HG02759 (cell line): ENCODE measurements at regions not wholly inside any gene's neighbourhood (a gene's known extent, or its start where the extent isn't known, plus 50 kb on each side); places are given as distances from the start of the nearest gene placed in this dataset.

ENCODE experiments used
- ATAC-seq: cut with Tn5 transposase; IDR thresholded peaks from one replicate; pipeline ENCODE4 v1.9.1; 2021; ENCODE audit warnings: mild to moderate bottlenecking, moderate library complexity; ENCODE audit not compliant: unreplicated experiment

DNA sequence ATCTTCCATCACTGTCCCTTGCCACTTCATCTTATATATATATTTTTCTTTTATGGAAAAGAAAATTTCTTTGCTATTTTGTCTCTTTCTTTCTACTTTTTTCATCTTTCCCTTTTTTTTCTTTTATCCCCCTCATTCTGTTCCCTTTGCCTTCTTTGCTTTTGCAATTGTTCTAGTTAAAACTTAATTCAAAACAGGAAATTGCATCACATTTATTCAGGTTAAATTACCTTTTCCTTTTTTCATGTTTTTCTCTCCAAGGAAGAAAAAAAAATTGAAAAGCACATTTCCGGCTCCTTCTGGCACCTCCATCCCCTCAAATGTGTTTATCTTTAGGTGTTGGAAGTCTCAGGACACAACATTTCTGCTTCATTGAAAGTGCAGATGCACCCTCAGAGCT is 176.9 kb downstream of the FGF1 start:
- ATAC-seq = no peak

DNA sequence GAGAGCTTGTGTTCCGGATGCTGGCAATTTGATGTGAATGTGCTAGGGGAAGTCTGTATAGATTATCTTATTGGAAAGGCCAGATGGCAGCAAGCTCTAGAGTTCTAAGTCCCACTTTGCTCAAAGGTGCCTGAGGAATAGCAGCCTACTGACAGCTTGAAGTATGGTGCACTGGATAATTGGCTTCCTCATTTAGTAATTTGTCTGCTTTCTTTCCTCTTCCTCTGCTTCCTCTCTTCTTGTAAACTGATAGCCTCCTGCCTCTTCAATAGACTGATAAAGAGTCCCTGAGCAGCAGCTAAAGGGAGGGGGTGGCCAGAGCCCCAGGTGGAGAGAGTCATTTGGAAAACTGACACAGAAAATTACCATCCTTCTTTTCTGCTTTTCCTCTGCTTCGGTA is 177.3 kb downstream of the FGF1 start:
- ATAC-seq = no peak

DNA sequence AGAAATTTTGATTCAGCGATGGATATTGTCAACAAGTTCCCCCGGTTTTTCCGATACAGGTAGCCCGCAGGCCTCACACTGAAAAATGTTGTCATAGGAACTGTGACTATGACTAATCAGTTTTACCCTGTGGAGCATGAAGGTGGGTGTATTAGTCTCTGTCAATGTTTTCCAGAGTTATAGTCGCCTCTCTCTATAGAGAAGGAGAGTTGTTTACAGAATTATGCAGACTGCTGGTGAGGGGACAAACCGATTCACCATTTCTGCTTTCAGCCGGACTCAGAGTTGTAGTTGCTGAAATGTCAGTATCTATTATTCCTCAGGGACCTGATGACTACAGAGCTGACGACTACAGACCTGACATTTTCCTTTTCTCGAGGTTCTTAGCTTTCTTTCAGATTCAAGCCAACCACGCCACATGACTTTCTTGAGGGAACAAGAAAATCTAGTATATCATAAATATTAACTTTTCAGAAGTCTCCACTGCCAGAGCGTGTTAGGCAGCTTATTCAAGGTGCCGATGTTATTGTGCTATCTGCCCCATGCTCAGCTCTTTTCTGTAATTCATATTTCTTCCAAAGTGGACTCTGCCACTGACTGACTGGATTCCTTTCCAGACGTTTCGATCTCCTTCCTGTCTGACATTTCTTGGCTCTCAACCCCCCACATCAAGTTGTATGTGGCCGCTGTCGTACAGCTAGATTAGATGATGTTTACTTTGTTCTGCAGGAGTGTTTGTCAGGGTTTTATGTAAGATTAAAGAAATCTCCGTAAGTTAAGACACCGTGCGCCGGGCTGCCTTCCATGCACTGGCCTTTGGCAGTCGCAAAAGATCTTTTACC is 178.1 kb downstream of the FGF1 start:
- ATAC-seq = no peak

DNA sequence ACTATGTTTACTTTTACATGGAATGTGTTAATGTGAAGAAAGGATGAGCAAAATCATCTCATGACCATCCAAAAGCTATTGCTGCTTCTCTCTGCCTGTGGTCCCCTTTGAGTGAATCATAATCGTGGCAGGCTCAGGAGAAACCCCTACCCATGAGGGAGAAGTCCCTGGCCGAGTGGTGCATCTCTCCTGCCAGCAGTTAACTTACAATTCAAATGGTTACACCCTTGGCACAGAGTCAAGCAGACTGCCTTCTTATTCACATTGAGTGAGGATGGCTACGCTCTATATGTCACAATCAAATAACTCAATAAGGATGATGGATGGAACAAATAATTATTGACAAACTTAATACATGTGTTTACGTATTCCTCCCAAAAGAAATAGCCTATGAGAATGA is 179.1 kb downstream of the FGF1 start:
- no peak for ATAC-seq

DNA sequence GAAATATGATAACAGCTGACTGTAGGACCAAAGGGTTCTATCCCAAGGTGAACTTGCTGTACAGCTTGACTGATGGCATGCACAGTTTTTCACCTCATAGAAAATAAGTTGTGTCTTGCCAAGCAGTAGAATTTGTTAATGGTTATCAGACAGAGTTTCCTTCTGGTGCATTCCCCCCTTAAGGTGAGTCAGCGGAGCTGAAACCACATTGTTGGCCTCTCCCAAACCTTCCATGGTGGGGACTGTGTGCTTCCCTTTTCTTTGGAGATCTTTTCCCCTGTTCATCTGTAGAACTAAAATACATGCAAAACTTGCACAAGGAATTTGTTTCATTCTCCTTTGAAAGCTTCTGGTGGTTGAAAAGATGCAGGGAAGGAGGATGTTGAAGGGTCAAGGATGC is 179.8 kb downstream of the FGF1 start:
- ATAC-seq = no peak

DNA sequence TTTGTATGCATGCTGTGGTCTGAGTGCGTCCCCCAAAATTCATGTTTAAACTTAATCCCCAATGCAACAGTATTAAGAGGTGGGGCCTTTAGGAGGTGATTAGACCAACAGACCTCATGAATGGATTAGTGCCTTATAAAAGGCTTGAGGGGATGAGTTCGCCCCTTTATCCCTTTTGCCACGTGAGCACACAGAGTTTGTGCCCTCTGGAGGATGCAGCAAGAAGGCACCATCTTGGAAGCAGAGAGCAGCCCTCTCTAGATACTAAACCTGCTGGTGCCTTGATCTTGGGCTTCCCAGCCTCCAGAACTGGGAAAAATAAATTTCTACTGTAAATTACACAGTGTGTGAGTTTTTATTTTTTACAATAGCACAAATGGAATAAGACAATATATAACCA is 177.1 kb upstream of the SPRY4 start:
- no peak for ATAC-seq

DNA sequence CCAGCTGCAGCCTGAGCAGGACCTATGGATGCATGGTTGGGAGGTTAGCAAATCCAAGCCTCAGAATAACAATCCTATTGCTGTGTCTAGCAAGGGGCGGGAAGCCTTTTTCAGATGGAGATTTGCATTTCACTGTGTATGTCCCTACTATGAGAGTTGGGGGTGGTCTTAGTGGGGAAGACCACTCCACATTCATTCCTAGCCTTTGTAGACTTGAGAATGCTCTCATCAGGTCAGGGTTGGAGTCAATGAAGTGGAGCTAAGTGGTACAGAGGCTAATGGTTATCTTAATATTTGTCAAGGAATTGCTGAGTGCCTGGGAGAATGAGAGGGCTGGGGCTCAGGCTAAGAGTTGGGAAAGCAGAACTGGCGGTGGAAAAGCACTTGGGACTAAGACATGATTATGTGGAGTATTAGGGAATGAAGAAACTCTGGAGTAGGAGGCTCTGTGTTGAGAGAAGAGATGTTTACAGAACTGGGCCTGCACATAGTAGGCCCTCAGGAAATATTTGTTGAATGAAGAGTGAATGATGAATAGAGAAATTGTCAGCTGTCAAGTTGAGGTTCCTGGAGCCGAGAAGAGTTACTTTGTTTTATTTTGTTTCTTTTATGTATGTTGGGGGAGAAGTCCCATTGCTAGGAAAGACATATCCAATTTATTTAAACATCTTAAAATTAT is 175.5 kb upstream of the SPRY4 start:
- no peak for ATAC-seq

DNA sequence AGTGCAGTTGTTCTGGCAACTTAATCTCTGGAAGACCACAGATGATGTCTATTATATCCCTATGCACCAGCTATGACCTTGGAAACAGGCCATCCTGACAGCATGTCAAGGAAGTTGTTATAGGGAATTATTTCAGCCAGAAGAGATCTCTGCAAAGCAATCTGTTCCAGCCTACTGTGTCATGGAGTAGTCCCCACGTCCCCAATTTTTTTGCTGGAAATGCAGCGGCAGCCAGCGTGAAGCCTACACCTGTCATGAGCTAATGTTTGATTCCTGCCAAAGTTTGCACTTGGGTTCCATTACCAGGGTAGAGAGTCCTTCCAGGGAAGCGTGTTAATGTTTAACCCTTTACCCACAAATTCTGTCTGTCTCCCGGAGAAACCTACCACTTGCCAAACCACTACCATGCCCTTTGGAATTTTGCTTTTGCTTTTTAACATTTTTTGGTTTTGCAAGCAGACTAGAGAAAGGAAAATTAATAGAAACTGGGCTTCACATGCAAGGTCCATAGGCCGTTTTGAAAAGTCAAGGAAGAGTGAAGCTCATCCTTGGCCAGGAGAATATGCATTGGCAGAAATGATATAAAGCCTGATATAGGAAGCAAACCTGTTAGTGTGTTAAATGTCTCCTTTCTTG is 174.9 kb upstream of the SPRY4 start:
- ATAC-seq = no peak

DNA sequence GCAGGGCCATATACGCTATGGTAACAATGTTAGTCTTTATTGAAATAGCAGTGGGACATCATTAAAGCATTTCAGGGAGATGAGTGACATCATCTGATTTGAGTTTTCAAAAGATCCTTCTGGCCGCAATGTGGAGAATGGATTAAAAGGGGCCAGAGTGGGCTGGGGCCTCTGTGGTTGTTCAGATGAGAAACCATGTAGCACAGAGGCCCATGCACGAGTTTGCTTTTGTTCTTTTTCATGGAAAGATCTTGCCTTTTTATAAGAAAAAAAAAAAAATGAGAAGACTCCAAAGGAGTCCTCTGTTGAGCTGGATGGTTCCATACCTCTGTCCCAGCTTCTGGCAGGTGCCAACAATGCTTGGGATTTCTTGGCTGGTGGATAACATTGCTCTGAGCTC is 173.5 kb upstream of the SPRY4 start:
- no peak for ATAC-seq

DNA sequence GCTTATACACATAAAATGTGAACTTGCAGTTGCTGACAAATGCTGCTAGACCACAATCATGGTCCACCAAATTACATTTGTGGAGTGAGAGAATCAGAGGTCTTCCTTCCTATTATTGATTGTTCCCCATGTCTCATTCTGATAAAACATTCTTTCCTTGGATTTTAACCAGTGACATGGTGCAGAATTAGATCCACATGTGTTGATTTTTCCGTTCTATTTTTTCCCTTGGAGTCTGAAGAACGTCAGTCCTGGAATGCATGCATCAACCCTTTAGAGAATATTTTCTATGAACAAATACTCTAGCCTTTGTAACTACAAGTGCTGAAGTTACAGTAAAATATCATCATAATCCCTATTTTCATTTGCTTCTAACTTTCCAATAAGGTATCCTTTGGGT is 170.7 kb upstream of the SPRY4 start:
- ATAC-seq = no peak

DNA sequence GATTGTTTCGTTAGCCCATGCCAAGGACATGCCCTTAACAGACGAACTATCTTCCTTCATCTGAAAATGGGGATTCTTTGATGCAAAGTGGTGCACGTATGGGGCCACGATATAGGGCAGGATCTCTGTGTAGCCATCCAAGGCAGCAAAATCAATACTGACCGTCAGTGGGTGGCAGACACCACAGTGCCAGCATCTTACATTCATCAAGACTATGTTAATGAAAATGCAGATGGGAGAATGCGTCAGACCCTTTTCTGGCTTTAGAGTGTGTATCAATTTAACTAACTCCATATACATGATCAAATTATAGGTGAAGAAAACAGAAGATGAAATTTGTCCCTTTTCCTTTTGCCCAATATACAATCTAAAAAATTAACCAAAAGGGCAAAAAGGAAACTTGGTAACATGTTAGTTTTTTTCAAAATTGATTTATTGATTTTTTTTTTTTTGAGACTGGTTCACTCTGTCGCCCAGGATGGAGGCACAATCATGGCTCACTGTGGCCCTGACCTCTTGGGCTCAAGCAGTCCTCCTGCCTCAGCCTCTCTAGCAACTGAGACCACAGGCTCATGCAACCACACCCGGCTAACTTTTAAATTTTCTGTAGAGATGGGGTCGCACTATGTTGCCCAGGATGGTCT is 169.2 kb upstream of the SPRY4 start:
- ATAC-seq = no peak

DNA sequence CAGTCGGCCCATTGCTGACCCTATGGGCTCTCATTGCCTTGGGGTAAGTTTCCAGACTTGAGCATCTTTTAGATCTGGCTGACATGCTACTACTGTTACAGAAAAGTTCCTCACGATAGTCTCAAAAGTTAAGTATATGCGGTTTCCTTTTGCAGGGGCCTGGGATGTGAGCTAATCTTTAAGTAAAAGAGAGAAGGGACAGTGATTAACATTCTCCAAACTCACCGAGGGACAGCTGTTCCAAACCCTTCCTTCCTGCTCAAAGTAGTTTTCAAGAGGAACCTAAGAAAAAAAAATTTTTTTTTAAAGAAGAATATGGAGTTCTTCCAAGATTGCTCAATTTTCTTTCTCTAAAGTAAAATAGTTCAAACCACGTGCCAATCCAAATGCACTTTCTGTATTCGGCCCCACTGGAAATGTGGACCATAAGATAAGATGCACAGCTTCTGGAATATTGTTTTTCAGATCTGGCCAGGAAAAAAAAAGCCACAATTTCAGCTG is 168.0 kb upstream of the SPRY4 start:
- ATAC-seq = no peak

DNA sequence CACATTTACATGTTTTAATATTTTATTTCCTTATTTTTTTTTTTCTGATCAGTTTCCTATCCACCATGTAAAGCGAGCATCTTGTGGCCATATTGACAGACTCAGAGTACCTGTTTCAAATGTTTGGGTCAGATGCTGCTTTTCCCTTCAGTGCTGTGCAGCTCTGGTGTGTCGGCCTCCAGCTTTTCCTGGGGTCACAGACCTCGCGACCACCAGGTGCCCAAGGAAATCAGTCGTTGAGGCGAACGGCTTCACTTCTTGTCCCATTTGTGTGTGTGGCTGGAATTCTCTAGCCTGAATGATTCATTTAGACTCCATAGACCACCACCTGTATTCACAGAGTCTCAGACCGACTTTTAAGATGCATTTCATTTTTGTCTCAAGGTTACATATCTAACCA is 166.9 kb upstream of the SPRY4 start:
- no peak for ATAC-seq

DNA sequence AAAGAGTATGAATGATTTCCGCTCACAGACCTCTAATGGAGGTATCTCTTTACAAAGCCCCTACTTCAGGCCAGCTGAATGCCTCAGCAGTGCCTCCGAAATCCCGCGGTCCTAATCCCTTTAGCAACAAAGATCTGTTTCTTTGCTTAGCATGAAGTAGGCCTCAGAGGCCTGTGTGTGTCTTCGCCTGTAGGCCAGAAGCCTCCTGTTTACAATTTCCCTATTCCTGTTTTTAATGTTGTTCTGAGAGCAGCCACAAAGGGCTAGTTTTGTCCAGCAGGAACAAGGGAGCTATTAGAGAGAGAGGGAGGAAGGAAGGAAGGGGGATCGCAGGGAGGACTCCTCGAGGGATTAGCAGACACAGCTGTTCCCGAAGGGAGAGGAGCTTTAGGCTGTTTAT is 166.4 kb upstream of the SPRY4 start:
- no peak for ATAC-seq

DNA sequence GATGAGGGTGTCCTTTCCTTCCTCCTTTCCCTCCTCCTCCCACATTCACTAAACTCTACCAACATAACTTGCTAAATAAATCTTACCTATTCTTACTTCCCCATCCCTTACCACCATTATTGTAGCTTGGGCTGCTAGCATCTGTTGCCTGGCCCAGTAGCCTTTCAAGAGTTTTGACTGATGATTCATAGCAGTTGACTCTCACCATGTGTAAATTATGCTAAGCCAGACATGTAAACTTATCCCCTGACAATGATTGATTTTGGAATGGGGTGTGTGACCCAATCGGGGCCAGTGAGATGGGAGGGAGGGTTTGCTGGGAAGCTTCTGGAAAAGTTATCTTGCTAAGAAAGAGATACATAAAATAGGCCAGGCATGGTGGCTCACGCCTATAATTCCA is 161.8 kb upstream of the SPRY4 start:
- no peak for ATAC-seq

DNA sequence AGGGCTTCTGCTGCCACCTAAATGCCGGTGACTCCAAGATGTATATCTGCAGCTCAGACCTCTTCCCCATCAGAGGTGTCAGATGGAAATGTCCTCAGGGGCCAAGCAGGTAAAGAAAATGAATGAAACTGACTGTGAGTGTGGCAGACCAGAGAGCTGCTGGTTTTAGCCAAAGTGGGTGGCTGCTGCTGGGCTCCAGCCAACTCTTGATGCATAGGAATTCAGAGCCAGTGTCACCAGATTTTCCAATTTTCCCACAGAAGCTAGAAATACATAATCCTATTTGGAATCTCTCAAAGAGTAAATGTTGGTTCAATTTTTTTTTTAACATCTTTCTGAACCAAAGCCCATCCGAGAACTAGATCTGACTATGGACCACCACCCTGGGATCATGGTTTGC is 161.2 kb upstream of the SPRY4 start:
- ATAC-seq = no peak

DNA sequence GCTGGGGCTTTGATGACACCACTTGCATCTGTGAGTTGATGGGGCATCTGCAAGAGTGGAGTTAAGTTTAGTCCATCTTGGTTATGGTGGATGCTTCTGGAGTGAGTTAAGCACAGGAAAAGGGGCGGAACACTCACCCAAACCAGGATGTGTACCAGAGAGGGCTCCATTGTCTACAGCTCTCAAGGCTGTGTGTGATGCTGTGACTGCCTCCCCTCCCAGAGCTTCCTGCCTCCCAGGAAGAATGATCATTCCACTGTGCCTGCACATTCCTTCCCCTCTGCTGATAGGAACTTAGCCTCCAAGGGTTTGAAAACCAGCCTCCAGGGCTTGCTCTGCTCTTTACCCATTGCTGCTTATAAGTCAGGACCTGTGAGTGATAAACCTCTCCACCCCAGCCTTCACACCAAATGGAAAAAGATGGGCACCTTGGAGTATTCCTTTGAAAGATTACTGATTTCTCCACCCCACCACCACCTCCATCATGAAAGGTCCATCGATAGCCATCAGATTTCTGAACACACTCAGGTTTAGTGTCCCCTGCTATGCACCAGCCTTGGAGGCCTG is 160.1 kb upstream of the SPRY4 start:
- no peak for ATAC-seq

DNA sequence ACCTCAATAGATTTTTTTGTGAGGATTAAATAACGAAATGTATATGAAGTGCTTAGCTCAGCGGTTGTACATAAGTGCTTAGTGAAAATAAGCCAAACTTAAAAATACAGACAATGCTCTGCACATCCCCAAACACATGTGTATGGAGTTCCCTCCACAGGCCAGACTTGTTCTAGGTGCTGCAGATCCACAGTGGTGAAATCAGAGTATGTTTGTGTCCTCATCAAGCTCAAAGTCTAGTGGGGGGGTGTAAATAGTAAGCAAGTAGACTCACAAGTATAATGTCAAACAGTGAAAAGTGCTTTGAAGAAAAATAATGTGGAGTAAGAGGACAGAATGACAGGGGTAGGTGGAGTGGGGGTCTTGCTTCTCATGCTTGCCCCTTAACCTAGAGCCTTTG is 157.4 kb upstream of the SPRY4 start:
- ATAC-seq = no peak

DNA sequence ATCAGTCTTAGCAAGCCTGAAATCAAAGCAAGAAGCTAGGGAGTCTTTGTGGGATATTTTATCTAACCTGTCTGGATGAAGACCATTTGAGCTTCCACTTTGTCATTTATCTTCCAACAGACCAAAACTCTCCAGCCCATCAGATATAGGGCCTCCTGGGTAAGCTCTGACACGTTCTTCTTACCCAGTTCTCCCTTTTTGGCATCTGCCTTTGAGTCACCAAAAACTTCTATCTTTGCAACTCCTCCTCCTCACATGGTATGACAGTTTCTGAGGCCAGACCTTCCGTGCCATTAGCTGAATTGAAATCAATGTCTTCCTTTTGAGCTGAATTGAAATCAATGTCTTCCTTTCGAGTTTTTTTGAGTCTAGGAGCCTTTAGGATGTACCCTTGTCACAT is 156.6 kb upstream of the SPRY4 start:
- ATAC-seq = no peak

DNA sequence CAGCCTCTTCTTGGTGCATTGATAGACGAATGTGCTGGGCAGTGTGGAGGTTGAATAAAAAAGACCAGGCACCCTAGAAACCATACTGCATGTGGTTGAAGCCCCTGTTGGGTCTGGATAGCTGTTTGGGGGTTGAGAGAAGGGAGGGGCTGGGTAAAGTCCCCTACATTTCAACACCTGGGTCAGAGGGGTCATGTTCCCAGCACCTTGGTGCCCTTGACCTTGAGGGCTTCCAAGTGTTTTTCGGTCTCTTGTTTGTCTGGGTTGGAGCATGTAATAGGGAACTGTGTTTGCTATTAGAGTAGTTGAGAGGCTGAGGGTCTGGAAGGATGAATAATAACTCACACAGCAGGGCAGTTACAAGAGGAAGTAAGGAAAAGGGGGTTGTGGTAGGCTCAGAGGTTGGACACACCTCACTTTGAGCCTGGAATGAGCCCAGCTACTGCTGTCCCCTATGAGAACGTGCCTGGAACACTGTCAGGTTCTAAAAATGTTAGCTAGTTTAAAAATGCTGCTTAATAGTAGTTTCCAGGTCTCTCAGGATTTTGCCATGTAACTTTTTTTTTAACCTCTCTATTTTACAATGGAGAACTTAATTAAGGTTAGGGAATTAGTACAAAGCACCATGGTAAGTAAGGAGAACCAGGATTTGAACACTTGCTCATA is 155.2 kb upstream of the SPRY4 start:
- ATAC-seq = no peak

DNA sequence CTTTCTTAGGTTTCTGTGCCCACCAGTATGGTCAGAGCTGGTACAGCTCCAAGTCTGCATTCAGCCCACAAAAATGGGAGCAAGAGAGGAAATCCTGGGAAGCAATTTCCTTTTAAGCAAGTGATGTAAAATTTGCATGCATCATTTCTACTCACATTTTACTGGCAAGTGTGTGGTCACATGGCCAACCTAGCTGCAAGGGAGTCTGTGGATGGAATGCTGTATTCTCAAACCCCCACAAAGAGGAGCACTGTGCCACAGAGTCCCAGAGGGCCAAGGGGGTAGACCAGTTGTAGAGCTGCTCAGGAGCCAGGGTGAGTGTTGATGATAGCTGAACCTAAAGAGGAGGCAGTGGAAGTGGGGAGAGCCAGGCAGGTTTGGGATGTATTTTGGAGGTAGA is 154.3 kb upstream of the SPRY4 start:
- ATAC-seq = no peak
